ENCODE measurements at regions not wholly inside any gene's neighbourhood (a gene's known extent, or its start where the extent isn't known, plus 50 kb on each side); places are given as distances from the start of the nearest gene placed in this dataset.

GRCh38 chr10:27391916-27392315, 112.2 kb upstream of the RAB18 start:
- H3K36me3 ChIP-seq = no peaks in the 10 kb centered on the region
- H3K27me3 ChIP-seq (ENCODE audit: low read depth) = no peaks in the 10 kb centered on the region
- intact Hi-C loops (cut with micrococcal nuclease) = no loop called here
- DNase-seq = no peak
- no peak overlapping the region for H3K27ac ChIP-seq (replicated peaks)
- no peak overlapping the region for H3K4me3 ChIP-seq
- TF ChIP-seq CTCF (IDR thresholded peaks at IDR 0.05; ENCODE audit: borderline replicate concordance) = no peak
- H3K9me3 ChIP-seq (replicated peaks) = no peaks in the 10 kb centered on the region
- no peaks in the 10 kb centered on the region for H3K4me1 ChIP-seq

GRCh38 chr10:27391325-27391724, 112.8 kb upstream of the RAB18 start:
- H3K27me3 ChIP-seq (ENCODE audit: low read depth) = no peaks in the 10 kb centered on the region
- H3K36me3 ChIP-seq = no peaks in the 10 kb centered on the region
- no peak for DNase-seq
- H3K4me1 ChIP-seq = no peaks in the 10 kb centered on the region
- TF ChIP-seq CTCF (IDR thresholded peaks at IDR 0.05; ENCODE audit: borderline replicate concordance) = no peak
- H3K9me3 ChIP-seq (replicated peaks) = no peaks in the 10 kb centered on the region
- intact Hi-C loops (cut with micrococcal nuclease) = no loop called here
- no peak overlapping the region for H3K27ac ChIP-seq (replicated peaks)
- H3K4me3 ChIP-seq = no peak overlapping the region

GRCh38 chr10:27390681-27391080, 113.4 kb upstream of the RAB18 start:
- no peak for DNase-seq
- TF ChIP-seq CTCF (IDR thresholded peaks at IDR 0.05; ENCODE audit: borderline replicate concordance) = no peak
- H3K9me3 ChIP-seq (replicated peaks) = no peaks in the 10 kb centered on the region
- H3K36me3 ChIP-seq = no peaks in the 10 kb centered on the region
- no peak overlapping the region for H3K27ac ChIP-seq (replicated peaks)
- no peak overlapping the region for H3K4me3 ChIP-seq
- H3K27me3 ChIP-seq (ENCODE audit: low read depth) = peaks cover under 1% of the 10 kb centered on the region
- no peaks in the 10 kb centered on the region for H3K4me1 ChIP-seq
- intact Hi-C loops (cut with micrococcal nuclease) = no loop called here

- no peaks in the 10 kb centered on the region for H3K9me3 ChIP-seq (replicated peaks)
- H3K4me1 ChIP-seq = no peaks in the 10 kb centered on the region
- no peak overlapping the region for H3K4me3 ChIP-seq
- H3K27ac ChIP-seq (replicated peaks) = no peak overlapping the region
- intact Hi-C loops (cut with micrococcal nuclease) = no loop called here
- H3K36me3 ChIP-seq = no peaks in the 10 kb centered on the region
- no peak for TF ChIP-seq CTCF (IDR thresholded peaks at IDR 0.05; ENCODE audit: borderline replicate concordance)
- H3K27me3 ChIP-seq (ENCODE audit: low read depth) = peaks cover 15% of the 10 kb centered on the region
- DNase-seq = peak; percentile 39
These were observed 115.2 kb upstream of the RAB18 start for GRCh38 chr10:27388761-27389399.

GRCh38 chr10:27383595-27384542, 120.2 kb upstream of the RAB18 start:
- H3K27ac ChIP-seq (replicated peaks) = no peak overlapping the region
- peaks cover 4% of the 10 kb centered on the region for H3K9me3 ChIP-seq (replicated peaks)
- H3K4me1 ChIP-seq = no peaks in the 10 kb centered on the region
- DNase-seq = no peak
- TF ChIP-seq CTCF (IDR thresholded peaks at IDR 0.05; ENCODE audit: borderline replicate concordance) = no peak
- intact Hi-C loops (cut with micrococcal nuclease) = no loop called here
- H3K36me3 ChIP-seq = no peaks in the 10 kb centered on the region
- H3K4me3 ChIP-seq = no peak overlapping the region
- H3K27me3 ChIP-seq (ENCODE audit: low read depth) = peaks cover 50% of the 10 kb centered on the region

All from left ventricle myocardium inferior (tissue), 1 donor.